GOT3 (cell line): ENCODE measurements at regions not wholly inside any gene's neighbourhood (a gene's known extent, or its start where the extent isn't known, plus 50 kb on each side); places are given as distances from the start of the nearest gene placed in this dataset.

Source experiments
- DNase-seq: peaks from one replicate; lab custom pipeline; 2025; ENCODE audit warnings: mixed read lengths; lab: John Stamatoyannopoulos, UW

GRCh38 chr7:155921086-155921803 lies 109.0 kb upstream of the SHH start:
- DNase-seq, result no peak

GRCh38 chr7:155920068-155920461 lies 107.8 kb upstream of the SHH start:
- DNase-seq, result no peak

- DNase-seq, result no peak
Observed at GRCh38 chr7:155919391-155920067, 107.3 kb upstream of the SHH start.

GRCh38 chr7:155918720-155919390 lies 106.6 kb upstream of the SHH start:
- DNase-seq, result peak; percentile 66

GRCh38 chr7:155917836-155918430 lies 105.7 kb upstream of the SHH start:
- no peak for DNase-seq

- no peak for DNase-seq
Observed at GRCh38 chr7:155916926-155917655, 104.8 kb upstream of the SHH start.

- no peak for DNase-seq
Observed at GRCh38 chr7:155914341-155914740, 102.1 kb upstream of the SHH start.

GRCh38 chr7:155913719-155914118 lies 101.5 kb upstream of the SHH start:
- DNase-seq, result no peak

- no peak for DNase-seq
Observed at GRCh38 chr7:155913291-155913690, 101.0 kb upstream of the SHH start.

- no peak for DNase-seq
Observed at GRCh38 chr7:155911471-155912105, 99.3 kb upstream of the SHH start.

GRCh38 chr7:155908385-155908784 lies 96.1 kb upstream of the SHH start:
- DNase-seq, result no peak

GRCh38 chr7:155907450-155908200 lies 95.4 kb upstream of the SHH start:
- DNase-seq, result no peak

- DNase-seq, result no peak
Observed at GRCh38 chr7:155901176-155901575, 88.9 kb upstream of the SHH start.

- no peak for DNase-seq
Observed at GRCh38 chr7:155899596-155899995, 87.3 kb upstream of the SHH start.

GRCh38 chr7:155897758-155898386 lies 85.6 kb upstream of the SHH start:
- no peak for DNase-seq

- DNase-seq, result no peak
Observed at GRCh38 chr7:155896531-155897263, 84.4 kb upstream of the SHH start.

- no peak for DNase-seq
Observed at GRCh38 chr7:155893664-155894063, 81.4 kb upstream of the SHH start.

GRCh38 chr7:155893176-155893575 lies 80.9 kb upstream of the SHH start:
- no peak for DNase-seq

GRCh38 chr7:155889636-155890511 lies 77.6 kb upstream of the SHH start:
- DNase-seq, result no peak
